Psoas muscle (tissue), 7 donors: ENCODE measurements at regions not wholly inside any gene's neighbourhood (a gene's known extent, or its start where the extent isn't known, plus 50 kb on each side); places are given as distances from the start of the nearest gene placed in this dataset.

ENCODE experiments used
- ATAC-seq, 4 donors: fragments of 200-7000 bp; cut with Tn5 transposase; one replicate each; pipeline ENCODE4 v1.9.1; 2020; ENCODE audit warnings: moderate library complexity in 3 of 4, mild to moderate bottlenecking in 2 of 4
- DNase-seq, 2 donors: peaks; one replicate each; pipeline ENCODE4 v3.0.0-alpha.2; 2020
- H3K27ac ChIP-seq: fragments of 200-600 bp; one replicate; pipeline ENCODE4 v1.8.0; 2022
- H3K27me3 ChIP-seq, 3 donors: fragments of 200-600 bp in 1 of 3; one replicate each; pipeline versions ENCODE4 v1.6.1 to v1.8.0; 2013 to 2022; ENCODE audit warnings: low read length in 2 of 3, mild to moderate bottlenecking in 2 of 3, moderate library complexity in 1 of 3; ENCODE audit not compliant: insufficient read depth in 3 of 3
- H3K36me3 ChIP-seq, 2 donors: fragments of 200-600 bp in 1 of 2; one replicate each; pipeline versions ENCODE4 v1.6.1 to v1.8.0; 2013 to 2022; ENCODE audit warnings: low read depth in 1 of 2, mild to moderate bottlenecking in 1 of 2, moderate library complexity in 1 of 2; ENCODE audit not compliant: insufficient read depth in 1 of 2
- H3K4me1 ChIP-seq: fragments of 200-600 bp; one replicate; pipeline ENCODE4 v1.8.0; 2022
- H3K4me3 ChIP-seq: fragments of 200-600 bp; one replicate; pipeline ENCODE4 v1.8.0; 2022; ENCODE audit warnings: mild to moderate bottlenecking
- H3K9me3 ChIP-seq: fragments of 200-600 bp; one replicate; pipeline ENCODE4 v1.8.0; 2022
- WGBS, 3 donors: extraction: QIAGEN DNeasy Blood & Tissue Kit; methylation state at CpG; one replicate each; pipeline versions ENCODE4 v1.1.6 to v1.1.7; 2013; 5-methylcytosine and 5-hydroxymethylcytosine counted together
- intact Hi-C, 2 donors: fragments of 100-400 bp; cut with DNase I; formaldehyde crosslinking; loops; one replicate each; pipeline versions ENCODE4 v1.11.0 to v1.14.2; 2022
- TF ChIP-seq, protein P1 (sequence below): fragments of 200-600 bp; IDR thresholded peaks from one replicate; pipeline ENCODE4 v1.8.0; 2022; ENCODE audit warnings: antibody characterized with exemption
- donor health status: healthy with polysubstance abuse.
- donor health status: DM: no; HTN: no; CAD: no; lungs with moderate emphysema.
- donor health status: Bipolar disorder and iron deficiency.
- donor health status: healthy.
- donor health status: DM: yes; HTN: yes; CAD: no.
- donor health status: DM: no; HTN: no; CAD: no.
- donor health status: DM: yes; HTN: yes; CAD: no.

- Histone ChIP-seq H3K27ac (no peak overlapping the region), H3K4me1 (no peaks in the 10 kb centered on the region), H3K9me3 (no peaks in the 10 kb centered on the region), H3K36me3 (no peaks in the 10 kb centered on the region), H3K27me3 (no peaks in the 10 kb centered on the region), H3K4me3 (no peak overlapping the region)
- ATAC-seq (no peak), DNase-seq (no peak)
- WGBS, 3 donors: 53 to 59% (median 55%) methylated on average over 2 of the region's 2 CpGs
- intact Hi-C loops: loop anchor here in 1 of 2 donors (5.0 kb wide), 1 partner anchor 211 kb away; no protein-coding TSS in a partner anchor
- TF ChIP-seq, protein P1, sequence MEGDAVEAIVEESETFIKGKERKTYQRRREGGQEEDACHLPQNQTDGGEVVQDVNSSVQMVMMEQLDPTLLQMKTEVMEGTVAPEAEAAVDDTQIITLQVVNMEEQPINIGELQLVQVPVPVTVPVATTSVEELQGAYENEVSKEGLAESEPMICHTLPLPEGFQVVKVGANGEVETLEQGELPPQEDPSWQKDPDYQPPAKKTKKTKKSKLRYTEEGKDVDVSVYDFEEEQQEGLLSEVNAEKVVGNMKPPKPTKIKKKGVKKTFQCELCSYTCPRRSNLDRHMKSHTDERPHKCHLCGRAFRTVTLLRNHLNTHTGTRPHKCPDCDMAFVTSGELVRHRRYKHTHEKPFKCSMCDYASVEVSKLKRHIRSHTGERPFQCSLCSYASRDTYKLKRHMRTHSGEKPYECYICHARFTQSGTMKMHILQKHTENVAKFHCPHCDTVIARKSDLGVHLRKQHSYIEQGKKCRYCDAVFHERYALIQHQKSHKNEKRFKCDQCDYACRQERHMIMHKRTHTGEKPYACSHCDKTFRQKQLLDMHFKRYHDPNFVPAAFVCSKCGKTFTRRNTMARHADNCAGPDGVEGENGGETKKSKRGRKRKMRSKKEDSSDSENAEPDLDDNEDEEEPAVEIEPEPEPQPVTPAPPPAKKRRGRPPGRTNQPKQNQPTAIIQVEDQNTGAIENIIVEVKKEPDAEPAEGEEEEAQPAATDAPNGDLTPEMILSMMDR: no peak
Measured at GRCh38 chr4:33013282-33013681, 2293.1 kb downstream of the PCDH7 start.

DNA sequence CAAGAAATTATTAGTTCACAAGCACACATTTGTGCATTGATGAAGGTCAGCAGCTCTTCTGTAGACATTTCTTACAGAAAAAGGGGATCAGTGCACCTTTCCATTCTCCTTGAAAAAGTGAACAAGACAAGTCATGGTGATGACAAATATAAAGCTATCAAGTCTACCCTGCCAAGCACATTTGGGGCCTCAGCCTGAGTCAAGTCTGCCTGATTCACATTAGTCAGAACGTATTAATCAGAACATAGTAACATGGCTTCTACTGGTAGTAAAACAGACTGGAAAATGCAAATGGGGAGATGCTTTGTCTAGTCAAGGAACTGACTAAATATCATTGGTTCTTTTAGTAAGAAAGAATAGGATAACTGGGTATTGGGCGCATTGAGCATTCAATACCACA is 2305.1 kb downstream of the PCDH7 start:
- WGBS, 3 donors: 81 to 93% (median 87%) methylated on average over 2 of the region's 2 CpGs
- Histone ChIP-seq H3K27ac (no peak overlapping the region), H3K4me3 (no peak overlapping the region), H3K36me3 (no peaks in the 10 kb centered on the region), H3K4me1 (no peaks in the 10 kb centered on the region), H3K9me3 (no peaks in the 10 kb centered on the region), H3K27me3 (no peaks in the 10 kb centered on the region)
- TF ChIP-seq, protein P1: no peak
- ATAC-seq: no peak
- no peak for DNase-seq
- intact Hi-C loops: no loop called here

DNA sequence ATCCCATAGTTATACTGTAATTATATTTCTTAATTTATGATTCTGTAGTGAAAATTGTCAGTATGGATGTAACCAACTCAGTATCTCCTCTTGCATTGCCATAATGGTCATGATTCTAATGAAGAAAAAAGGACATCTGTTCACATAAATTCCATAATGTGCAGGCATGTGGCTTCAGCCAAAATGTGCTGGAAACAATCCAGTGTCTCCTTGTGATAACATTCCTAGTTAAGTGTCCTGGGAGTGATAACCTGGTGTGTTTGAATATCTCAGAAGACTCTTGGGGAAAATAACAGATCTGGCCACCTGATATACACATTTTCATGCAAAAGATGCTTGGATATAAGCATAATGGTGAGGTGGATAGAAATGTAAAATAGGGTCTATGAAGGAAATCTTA is 2309.8 kb downstream of the PCDH7 start:
- intact Hi-C loops: no loop called here
- no peak for ATAC-seq

DNA sequence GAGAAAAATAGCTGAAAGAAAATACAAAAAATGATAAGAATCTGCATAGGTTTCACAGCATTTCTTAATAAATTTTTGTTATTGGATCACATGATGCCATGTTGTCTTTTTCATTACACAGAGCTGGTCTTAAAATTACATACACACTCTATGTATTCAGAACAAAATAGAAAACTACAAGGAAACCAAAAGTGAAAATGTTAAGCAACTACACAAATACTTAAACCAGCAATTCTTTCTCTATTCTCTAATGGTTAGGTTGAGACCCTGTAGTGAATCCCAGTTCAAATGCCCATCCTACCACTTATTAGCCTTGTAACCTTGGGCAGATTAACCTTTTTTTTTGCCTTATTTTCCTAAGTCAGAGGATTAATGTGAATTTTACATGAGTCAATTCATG is 2311.2 kb downstream of the PCDH7 start:
- no peaks in the 10 kb centered on the region for H3K9me3 ChIP-seq
- no peak for DNase-seq
- intact Hi-C loops: no loop called here
- TF ChIP-seq, protein P1: no peak
- H3K36me3 ChIP-seq: no peaks in the 10 kb centered on the region
- ATAC-seq: no peak
- no peak overlapping the region for H3K27ac ChIP-seq
- no peak overlapping the region for H3K4me3 ChIP-seq
- no peaks in the 10 kb centered on the region for H3K4me1 ChIP-seq
- no peaks in the 10 kb centered on the region for H3K27me3 ChIP-seq

More for the DNA sequence above, 2309.8 kb downstream of the PCDH7 start:
- no peaks in the 10 kb centered on the region for H3K9me3 ChIP-seq
- no peaks in the 10 kb centered on the region for H3K4me1 ChIP-seq
- no peak overlapping the region for H3K27ac ChIP-seq
- H3K27me3 ChIP-seq: no peaks in the 10 kb centered on the region
- no peak for DNase-seq
- no peaks in the 10 kb centered on the region for H3K36me3 ChIP-seq
- no peak overlapping the region for H3K4me3 ChIP-seq
- TF ChIP-seq, protein P1: no peak

DNA sequence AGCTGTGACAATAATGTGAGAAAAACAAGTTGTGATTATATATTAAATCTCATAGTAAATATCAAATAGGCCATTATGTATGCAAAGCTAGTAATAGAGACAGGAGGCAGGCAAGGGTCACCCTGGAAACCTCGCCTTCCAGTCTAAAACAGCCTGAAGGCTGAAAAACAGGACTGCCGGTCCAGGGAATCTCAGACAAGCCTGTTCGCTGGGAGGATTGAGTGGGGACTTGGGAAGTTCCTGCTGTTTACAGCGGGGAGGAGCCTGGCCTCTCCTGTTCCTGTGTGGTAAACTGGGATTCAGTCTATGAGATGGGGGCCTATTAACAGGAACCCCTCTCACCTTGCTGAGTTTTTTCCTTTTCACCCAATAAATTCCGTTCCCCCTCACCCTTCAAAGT is 2317.3 kb downstream of the PCDH7 start:
- 71 to 73% (median 71%) methylated on average over 5 of the region's 5 CpGs for WGBS, 3 donors
- TF ChIP-seq, protein P1: no peak

More for the DNA sequence above, 2317.3 kb downstream of the PCDH7 start:
- DNase-seq (no peak), ATAC-seq (no peak)
- Histone ChIP-seq H3K27me3 (no peaks in the 10 kb centered on the region), H3K27ac (no peak overlapping the region), H3K9me3 (no peaks in the 10 kb centered on the region), H3K4me1 (no peaks in the 10 kb centered on the region), H3K36me3 (no peaks in the 10 kb centered on the region), H3K4me3 (no peak overlapping the region)
- intact Hi-C loops: no loop called here
